ENCODE measurements at regions not wholly inside any gene's neighbourhood (a gene's known extent, or its start where the extent isn't known, plus 50 kb on each side); places are given as distances from the start of the nearest gene placed in this dataset.

- in situ Hi-C loops (cut with MboI; ENCODE audit: low sequenced_read_pairs), result no loop called here
Measured at GRCh38 chr18:77439888-77440287, 190.2 kb downstream of the GALR1 start.

GRCh38 chr18:77442393-77442792 is 192.7 kb downstream of the GALR1 start:
- in situ Hi-C loops (cut with MboI; ENCODE audit: low sequenced_read_pairs), result no loop called here

- in situ Hi-C loops (cut with MboI; ENCODE audit: low sequenced_read_pairs), result no loop called here
Measured at GRCh38 chr18:77444385-77444784, 194.7 kb downstream of the GALR1 start.

GRCh38 chr18:77448046-77448445 is 198.4 kb downstream of the GALR1 start:
- in situ Hi-C loops (cut with MboI; ENCODE audit: low sequenced_read_pairs), result no loop called here

- in situ Hi-C loops (cut with MboI; ENCODE audit: low sequenced_read_pairs), result no loop called here
Measured at GRCh38 chr18:77455004-77455403, 205.4 kb downstream of the GALR1 start.

GRCh38 chr18:77457681-77458080 is 208.0 kb downstream of the GALR1 start:
- in situ Hi-C loops (cut with MboI; ENCODE audit: low sequenced_read_pairs), result no loop called here

- in situ Hi-C loops (cut with MboI; ENCODE audit: low sequenced_read_pairs), result no loop called here
Measured at GRCh38 chr18:77461062-77461688, 211.5 kb downstream of the GALR1 start.

- in situ Hi-C loops (cut with MboI; ENCODE audit: low sequenced_read_pairs), result no loop called here
Measured at GRCh38 chr18:77464917-77465316, 215.3 kb downstream of the GALR1 start.

GRCh38 chr18:77466890-77467289 is 217.2 kb downstream of the GALR1 start:
- in situ Hi-C loops (cut with MboI; ENCODE audit: low sequenced_read_pairs), result no loop called here

GRCh38 chr18:77469131-77469530 is 219.5 kb downstream of the GALR1 start:
- in situ Hi-C loops (cut with MboI; ENCODE audit: low sequenced_read_pairs), result no loop called here

- in situ Hi-C loops (cut with MboI; ENCODE audit: low sequenced_read_pairs), result no loop called here
Measured at GRCh38 chr18:77470569-77471413, 221.1 kb downstream of the GALR1 start.

GRCh38 chr18:77472509-77472908 is 222.9 kb downstream of the GALR1 start:
- in situ Hi-C loops (cut with MboI; ENCODE audit: low sequenced_read_pairs), result no loop called here

- in situ Hi-C loops (cut with MboI; ENCODE audit: low sequenced_read_pairs), result no loop called here
Measured at GRCh38 chr18:77478646-77479442, 229.2 kb downstream of the GALR1 start.

GRCh38 chr18:77481541-77481940 is 231.9 kb downstream of the GALR1 start:
- in situ Hi-C loops (cut with MboI; ENCODE audit: low sequenced_read_pairs), result no loop called here

- in situ Hi-C loops (cut with MboI; ENCODE audit: low sequenced_read_pairs), result no loop called here
Measured at GRCh38 chr18:77482190-77483085, 232.8 kb downstream of the GALR1 start.

GRCh38 chr18:77486985-77487384 is 237.3 kb downstream of the GALR1 start:
- in situ Hi-C loops (cut with MboI; ENCODE audit: low sequenced_read_pairs), result no loop called here

- in situ Hi-C loops (cut with MboI; ENCODE audit: low sequenced_read_pairs), result no loop called here
Measured at GRCh38 chr18:77487951-77488740, 238.5 kb downstream of the GALR1 start.

- in situ Hi-C loops (cut with MboI; ENCODE audit: low sequenced_read_pairs), result no loop called here
Measured at GRCh38 chr18:77495079-77495478, 245.4 kb downstream of the GALR1 start.

- in situ Hi-C loops (cut with MboI; ENCODE audit: low sequenced_read_pairs), result no loop called here
Measured at GRCh38 chr18:77495982-77496690, 246.5 kb downstream of the GALR1 start.

Data from HL-60/S4 treated with phorbol 12-myristate 13-acetate at 8.2 ng/mL for 4 days and 3 days (cell line).